ENCODE measurements at regions not wholly inside any gene's neighbourhood (a gene's known extent, or its start where the extent isn't known, plus 50 kb on each side); places are given as distances from the start of the nearest gene placed in this dataset.

DNA sequence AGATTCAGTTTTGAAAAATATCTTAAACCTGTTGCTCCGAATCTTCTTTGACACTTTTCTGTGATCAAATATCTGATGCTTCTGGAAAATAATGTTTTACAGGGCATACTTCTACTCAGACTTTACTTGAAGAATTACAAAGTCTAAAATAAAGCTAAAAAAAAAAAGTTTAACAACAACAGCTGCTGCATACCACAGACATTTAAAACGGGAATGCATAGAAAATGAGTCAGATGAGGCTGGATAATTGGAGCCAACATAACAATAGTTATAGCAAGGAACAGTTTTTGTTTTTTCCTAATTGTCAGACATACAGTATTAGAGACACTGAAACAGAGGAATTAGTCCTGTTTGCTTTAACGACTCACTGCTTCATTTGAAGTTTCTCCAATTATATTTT is 1090.2 kb downstream of the SUCLG1 start:
- TF ChIP-seq, protein P1, sequence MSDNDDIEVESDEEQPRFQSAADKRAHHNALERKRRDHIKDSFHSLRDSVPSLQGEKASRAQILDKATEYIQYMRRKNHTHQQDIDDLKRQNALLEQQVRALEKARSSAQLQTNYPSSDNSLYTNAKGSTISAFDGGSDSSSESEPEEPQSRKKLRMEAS (CRISPR knock-in tag; IDR thresholded peaks at IDR 0.05): no peak
- TF ChIP-seq, protein P2, sequence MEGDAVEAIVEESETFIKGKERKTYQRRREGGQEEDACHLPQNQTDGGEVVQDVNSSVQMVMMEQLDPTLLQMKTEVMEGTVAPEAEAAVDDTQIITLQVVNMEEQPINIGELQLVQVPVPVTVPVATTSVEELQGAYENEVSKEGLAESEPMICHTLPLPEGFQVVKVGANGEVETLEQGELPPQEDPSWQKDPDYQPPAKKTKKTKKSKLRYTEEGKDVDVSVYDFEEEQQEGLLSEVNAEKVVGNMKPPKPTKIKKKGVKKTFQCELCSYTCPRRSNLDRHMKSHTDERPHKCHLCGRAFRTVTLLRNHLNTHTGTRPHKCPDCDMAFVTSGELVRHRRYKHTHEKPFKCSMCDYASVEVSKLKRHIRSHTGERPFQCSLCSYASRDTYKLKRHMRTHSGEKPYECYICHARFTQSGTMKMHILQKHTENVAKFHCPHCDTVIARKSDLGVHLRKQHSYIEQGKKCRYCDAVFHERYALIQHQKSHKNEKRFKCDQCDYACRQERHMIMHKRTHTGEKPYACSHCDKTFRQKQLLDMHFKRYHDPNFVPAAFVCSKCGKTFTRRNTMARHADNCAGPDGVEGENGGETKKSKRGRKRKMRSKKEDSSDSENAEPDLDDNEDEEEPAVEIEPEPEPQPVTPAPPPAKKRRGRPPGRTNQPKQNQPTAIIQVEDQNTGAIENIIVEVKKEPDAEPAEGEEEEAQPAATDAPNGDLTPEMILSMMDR (IDR thresholded peaks at IDR 0.05 in 2 of 3, conservative IDR thresholded peaks at IDR 0.05 in 1 of 3; ENCODE audit: insufficient read depth in 2 of 3, low read depth in 1 of 3, low read length in 3 of 3): no peak
- TF ChIP-seq CEBPB (tag; IDR thresholded peaks at IDR 0.05) (no peak), RUNX1 (IDR thresholded peaks at IDR 0.05; ENCODE audit: low read depth) (no peak), ELF1 (tag; IDR thresholded peaks at IDR 0.05) (no peak), POLR2AphosphoS5 (IDR thresholded peaks at IDR 0.05; ENCODE audit: control insufficient read depth, insufficient read depth, low read depth, low read length) (no peak), CBFA2T2 (conservative IDR thresholded peaks at IDR 0.05) (no peak), NBN (IDR thresholded peaks at IDR 0.05; ENCODE audit: low read depth) (no peak), TAF1 (IDR thresholded peaks at IDR 0.05; ENCODE audit: control insufficient read depth, extremely low read depth, insufficient read depth, low read length, severe bottlenecking) (no peak)
